IPS DF 4.7 (cell line): ENCODE measurements at regions not wholly inside any gene's neighbourhood (a gene's known extent, or its start where the extent isn't known, plus 50 kb on each side); places are given as distances from the start of the nearest gene placed in this dataset.

ENCODE experiments used
- DNase-seq: peaks from one replicate; pipeline ENCODE4 v3.0.0-alpha.2; 2013; ENCODE audit warnings: low spot score; ENCODE audit errors: extremely low read depth

GRCh38 chr4:162232349-162232748, 68.5 kb upstream of the FSTL5 start:
- no peak for DNase-seq

GRCh38 chr4:162229670-162230069, 65.9 kb upstream of the FSTL5 start:
- no peak for DNase-seq

- DNase-seq, result no peak
Observed at GRCh38 chr4:162221148-162221547, 57.3 kb upstream of the FSTL5 start.
